GM10266 (cell line): ENCODE measurements at regions not wholly inside any gene's neighbourhood (a gene's known extent, or its start where the extent isn't known, plus 50 kb on each side); places are given as distances from the start of the nearest gene placed in this dataset.

Experiments used
- DNase-seq: peaks from one replicate; pipeline ENCODE4 v3.0.0; 2012; ENCODE audit errors: extremely low spot score
- CTCF ChIP-seq: IDR thresholded peaks from 2 replicates; pipeline ENCODE4 v1.5.1; 2012; ENCODE audit warnings: mild to moderate bottlenecking, low read depth; ENCODE audit not compliant: control insufficient read depth, insufficient read depth; ENCODE audit errors: missing control alignments

- no peak for TF ChIP-seq CTCF
Measured at GRCh38 chr3:174767853-174768382, 91.2 kb upstream of the NAALADL2 start.

GRCh38 chr3:174769171-174769570, 90.0 kb upstream of the NAALADL2 start:
- TF ChIP-seq CTCF: no peak
- no peak for DNase-seq

More at GRCh38 chr3:174767853-174768382, 91.2 kb upstream of the NAALADL2 start:
- DNase-seq: no peak

GRCh38 chr3:174775603-174776002, 83.5 kb upstream of the NAALADL2 start:
- TF ChIP-seq CTCF: no peak
- DNase-seq: no peak

- no peak for DNase-seq
- no peak for TF ChIP-seq CTCF
Measured at GRCh38 chr3:174776123-174776522, 83.0 kb upstream of the NAALADL2 start.

GRCh38 chr3:174776636-174777035, 82.5 kb upstream of the NAALADL2 start:
- no peak for DNase-seq
- no peak for TF ChIP-seq CTCF

- no peak for DNase-seq
- no peak for TF ChIP-seq CTCF
Measured at GRCh38 chr3:174777813-174778212, 81.3 kb upstream of the NAALADL2 start.

GRCh38 chr3:174783502-174783901, 75.6 kb upstream of the NAALADL2 start:
- no peak for DNase-seq
- no peak for TF ChIP-seq CTCF
